ENCODE measurements at regions not wholly inside any gene's neighbourhood (a gene's known extent, or its start where the extent isn't known, plus 50 kb on each side); places are given as distances from the start of the nearest gene placed in this dataset.
A peak's percentile ranks its signal among the peaks of the same experiment; 100 is the strongest.
"Not testable (repeated sequence)": the region's sequence is repeated elsewhere in the genome, so short reads cannot be mapped to it uniquely, and the experiment has no call there.

GRCh38 chr14:59116984-59117415 lies 71.5 kb upstream of the DAAM1 start:
- DNase-seq (ENCODE audit: low read depth in 2 of 2) = no peak

- DNase-seq (ENCODE audit: low read depth in 2 of 2) = no peak
Observed at GRCh38 chr14:59117754-59118528, 70.5 kb upstream of the DAAM1 start.

- DNase-seq (ENCODE audit: low read depth in 2 of 2) = no peak
Observed at GRCh38 chr14:59120921-59121320, 67.5 kb upstream of the DAAM1 start.

GRCh38 chr14:59123531-59123930 lies 64.9 kb upstream of the DAAM1 start:
- DNase-seq (ENCODE audit: low read depth in 2 of 2) = no peak

- DNase-seq (ENCODE audit: low read depth in 2 of 2) = no peak
Observed at GRCh38 chr14:59123975-59124374, 64.5 kb upstream of the DAAM1 start.

- DNase-seq (ENCODE audit: low read depth in 2 of 2) = no peak
Observed at GRCh38 chr14:59125156-59125555, 63.3 kb upstream of the DAAM1 start.

- DNase-seq (ENCODE audit: low read depth in 2 of 2) = peak in 1 of 2 donors; percentile 1
Observed at GRCh38 chr14:59126714-59127436, 61.6 kb upstream of the DAAM1 start.

GRCh38 chr14:59127437-59127732 lies 61.1 kb upstream of the DAAM1 start:
- no peak for DNase-seq (ENCODE audit: low read depth in 2 of 2)

- no peak for DNase-seq (ENCODE audit: low read depth in 2 of 2)
Observed at GRCh38 chr14:59130462-59130861, 58.0 kb upstream of the DAAM1 start.

GRCh38 chr14:59131938-59132795 lies 56.3 kb upstream of the DAAM1 start:
- no peak for DNase-seq (ENCODE audit: low read depth in 2 of 2)

- DNase-seq (ENCODE audit: low read depth in 2 of 2) = no peak
Observed at GRCh38 chr14:59132796-59133494, 55.5 kb upstream of the DAAM1 start.

- DNase-seq (ENCODE audit: low read depth in 2 of 2) = no peak
Observed at GRCh38 chr14:59133709-59134108, 54.8 kb upstream of the DAAM1 start.

- DNase-seq (ENCODE audit: low read depth in 2 of 2) = no peak
Observed at GRCh38 chr14:59134307-59134706, 54.2 kb upstream of the DAAM1 start.

GRCh38 chr14:59137256-59137655 lies 51.2 kb upstream of the DAAM1 start:
- DNase-seq (ENCODE audit: low read depth in 2 of 2) = no peak

GRCh38 chr14:59138576-59138975 lies 49.9 kb upstream of the DAAM1 start:
- not testable (repeated sequence) for DNase-seq (ENCODE audit: low read depth in 2 of 2)
